ENCODE measurements at regions not wholly inside any gene's neighbourhood (a gene's known extent, or its start where the extent isn't known, plus 50 kb on each side); places are given as distances from the start of the nearest gene placed in this dataset.

GRCh38 chr2:104537116-104537515 lies 316.8 kb upstream of the POU3F3 start:
- DNase-seq (ENCODE audit: low spot score), result no peak

GRCh38 chr2:104538077-104538476 lies 315.8 kb upstream of the POU3F3 start:
- no peak for DNase-seq (ENCODE audit: low spot score)

GRCh38 chr2:104539649-104540048 lies 314.3 kb upstream of the POU3F3 start:
- DNase-seq (ENCODE audit: low spot score), result no peak

- DNase-seq (ENCODE audit: low spot score), result no peak
Observed at GRCh38 chr2:104545055-104545454, 308.9 kb upstream of the POU3F3 start.

- no peak for DNase-seq (ENCODE audit: low spot score)
Observed at GRCh38 chr2:104546537-104546936, 307.4 kb upstream of the POU3F3 start.

GRCh38 chr2:104547221-104547620 lies 306.7 kb upstream of the POU3F3 start:
- no peak for DNase-seq (ENCODE audit: low spot score)

- DNase-seq (ENCODE audit: low spot score), result no peak
Observed at GRCh38 chr2:104561251-104561650, 292.7 kb upstream of the POU3F3 start.

GRCh38 chr2:104562537-104562936 lies 291.4 kb upstream of the POU3F3 start:
- no peak for DNase-seq (ENCODE audit: low spot score)

- DNase-seq (ENCODE audit: low spot score), result no peak
Observed at GRCh38 chr2:104563398-104563996, 290.4 kb upstream of the POU3F3 start.

- no peak for DNase-seq (ENCODE audit: low spot score)
Observed at GRCh38 chr2:104568247-104568646, 285.7 kb upstream of the POU3F3 start.

GRCh38 chr2:104570259-104570658 lies 283.7 kb upstream of the POU3F3 start:
- no peak for DNase-seq (ENCODE audit: low spot score)

- no peak for DNase-seq (ENCODE audit: low spot score)
Observed at GRCh38 chr2:104572834-104573233, 281.1 kb upstream of the POU3F3 start.

- no peak for DNase-seq (ENCODE audit: low spot score)
Observed at GRCh38 chr2:104574367-104574766, 279.5 kb upstream of the POU3F3 start.

GRCh38 chr2:104577143-104577542 lies 276.8 kb upstream of the POU3F3 start:
- no peak for DNase-seq (ENCODE audit: low spot score)

GRCh38 chr2:104582471-104582870 lies 271.4 kb upstream of the POU3F3 start:
- no peak for DNase-seq (ENCODE audit: low spot score)

GRCh38 chr2:104583811-104584210 lies 270.1 kb upstream of the POU3F3 start:
- no peak for DNase-seq (ENCODE audit: low spot score)

- no peak for DNase-seq (ENCODE audit: low spot score)
Observed at GRCh38 chr2:104584393-104584792, 269.5 kb upstream of the POU3F3 start.

GRCh38 chr2:104595576-104595975 lies 258.3 kb upstream of the POU3F3 start:
- no peak for DNase-seq (ENCODE audit: low spot score)

GRCh38 chr2:104597942-104598341 lies 256.0 kb upstream of the POU3F3 start:
- DNase-seq (ENCODE audit: low spot score), result no peak

GRCh38 chr2:104598636-104599035 lies 255.3 kb upstream of the POU3F3 start:
- DNase-seq (ENCODE audit: low spot score), result no peak

- DNase-seq (ENCODE audit: low spot score), result no peak
Observed at GRCh38 chr2:104599787-104600510, 254.0 kb upstream of the POU3F3 start.

GRCh38 chr2:104606056-104606455 lies 247.9 kb upstream of the POU3F3 start:
- no peak for DNase-seq (ENCODE audit: low spot score)

GRCh38 chr2:104616856-104617255 lies 237.1 kb upstream of the POU3F3 start:
- DNase-seq (ENCODE audit: low spot score), result no peak

GRCh38 chr2:104620801-104621200 lies 233.1 kb upstream of the POU3F3 start:
- DNase-seq (ENCODE audit: low spot score), result no peak

Data from hematopoietic multipotent progenitor cell treated with erythropoietin and hydrocortisone succinate and interleukin-3 and kit ligand, for 15 days (in vitro differentiated cells).